BJ (cell line): ENCODE measurements at regions not wholly inside any gene's neighbourhood (a gene's known extent, or its start where the extent isn't known, plus 50 kb on each side); places are given as distances from the start of the nearest gene placed in this dataset.

Experiments
- CTCF ChIA-PET: fragments of 350-600 bp; formaldehyde crosslinking; extraction: SDS; loops from one replicate; lab custom pipeline; 2021; ENCODE audit warnings: antibody characterized with exemption, inconsistent platforms; lab: Yijun Ruan, JAX
- POLR2A ChIA-PET: fragments of 300-600 bp; sonication (Branson Sonifier 250); formaldehyde crosslinking; extraction: SDS; loops from one replicate; lab custom pipeline; 2021; ENCODE audit warnings: antibody characterized with exemption; lab: Charles Lee
- DNase-seq: peaks from one replicate; pipeline ENCODE4 v3.0.0-alpha.2; 2011; ENCODE audit warnings: low read depth
- H3K27me3 ChIP-seq: 2 replicates; pipeline ENCODE4 v1.6.0; 2011; ENCODE audit warnings: low read length; ENCODE audit not compliant: control insufficient read depth, insufficient read depth
- H3K36me3 ChIP-seq: 2 replicates; pipeline ENCODE4 v1.5.1; 2011; ENCODE audit warnings: low read length; ENCODE audit not compliant: control insufficient read depth, insufficient read depth
- H3K4me3 ChIP-seq: 2 replicates; pipeline ENCODE4 v1.5.1; 2011; ENCODE audit warnings: low read depth, mild to moderate bottlenecking, control low read depth, low read length
- TF ChIP-seq, protein P1 (sequence below): IDR thresholded peaks from 2 replicates; pipeline ENCODE4 v1.5.1; 2011; ENCODE audit warnings: low read depth, mild to moderate bottlenecking, control low read depth, inconsistent platforms, low read length, moderate library complexity; ENCODE audit not compliant: insufficient read depth

GRCh38 chr20:40331807-40332560, 357.1 kb downstream of the MAFB start:
- Histone ChIP-seq H3K27me3 (no peaks in the 10 kb centered on the region), H3K4me3 (no peak overlapping the region), H3K36me3 (no peaks in the 10 kb centered on the region)
- CTCF ChIA-PET = no interaction called here
- TF ChIP-seq, protein P1, sequence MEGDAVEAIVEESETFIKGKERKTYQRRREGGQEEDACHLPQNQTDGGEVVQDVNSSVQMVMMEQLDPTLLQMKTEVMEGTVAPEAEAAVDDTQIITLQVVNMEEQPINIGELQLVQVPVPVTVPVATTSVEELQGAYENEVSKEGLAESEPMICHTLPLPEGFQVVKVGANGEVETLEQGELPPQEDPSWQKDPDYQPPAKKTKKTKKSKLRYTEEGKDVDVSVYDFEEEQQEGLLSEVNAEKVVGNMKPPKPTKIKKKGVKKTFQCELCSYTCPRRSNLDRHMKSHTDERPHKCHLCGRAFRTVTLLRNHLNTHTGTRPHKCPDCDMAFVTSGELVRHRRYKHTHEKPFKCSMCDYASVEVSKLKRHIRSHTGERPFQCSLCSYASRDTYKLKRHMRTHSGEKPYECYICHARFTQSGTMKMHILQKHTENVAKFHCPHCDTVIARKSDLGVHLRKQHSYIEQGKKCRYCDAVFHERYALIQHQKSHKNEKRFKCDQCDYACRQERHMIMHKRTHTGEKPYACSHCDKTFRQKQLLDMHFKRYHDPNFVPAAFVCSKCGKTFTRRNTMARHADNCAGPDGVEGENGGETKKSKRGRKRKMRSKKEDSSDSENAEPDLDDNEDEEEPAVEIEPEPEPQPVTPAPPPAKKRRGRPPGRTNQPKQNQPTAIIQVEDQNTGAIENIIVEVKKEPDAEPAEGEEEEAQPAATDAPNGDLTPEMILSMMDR = no peak
- POLR2A ChIA-PET = no interaction called here
- DNase-seq = no peak

DNA sequence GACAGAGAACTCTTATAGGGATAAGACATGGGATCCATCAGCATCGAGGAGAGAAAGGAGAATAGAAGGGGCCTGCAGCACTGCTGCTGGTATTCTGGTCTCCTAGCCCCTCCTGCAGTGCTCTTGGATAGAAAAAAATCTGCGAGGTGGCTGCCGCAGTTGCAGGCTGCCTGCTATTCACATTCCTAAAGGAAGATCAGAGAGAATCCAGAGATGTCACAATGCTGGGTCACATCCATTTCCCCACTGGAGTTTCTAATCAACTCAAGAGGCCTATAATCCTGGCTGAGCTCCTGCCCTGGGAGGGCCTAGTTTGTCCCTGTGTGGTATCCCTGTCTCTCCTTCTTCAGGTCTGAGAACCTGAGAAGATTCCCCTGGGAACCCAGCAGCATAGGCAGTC, 357.8 kb downstream of the MAFB start:
- Histone ChIP-seq H3K36me3 (no peaks in the 10 kb centered on the region), H3K27me3 (no peaks in the 10 kb centered on the region), H3K4me3 (no peak overlapping the region)
- no peak for DNase-seq
- TF ChIP-seq, protein P1 = no peak
- POLR2A ChIA-PET = no interaction called here
- CTCF ChIA-PET = no interaction called here

GRCh38 chr20:40329321-40329720, 359.7 kb downstream of the MAFB start:
- TF ChIP-seq, protein P1 = no peak
- no peaks in the 10 kb centered on the region for H3K36me3 ChIP-seq
- CTCF ChIA-PET = no interaction called here
- H3K27me3 ChIP-seq = no peaks in the 10 kb centered on the region
- no peak for DNase-seq
- POLR2A ChIA-PET = no interaction called here
- no peak overlapping the region for H3K4me3 ChIP-seq

DNA sequence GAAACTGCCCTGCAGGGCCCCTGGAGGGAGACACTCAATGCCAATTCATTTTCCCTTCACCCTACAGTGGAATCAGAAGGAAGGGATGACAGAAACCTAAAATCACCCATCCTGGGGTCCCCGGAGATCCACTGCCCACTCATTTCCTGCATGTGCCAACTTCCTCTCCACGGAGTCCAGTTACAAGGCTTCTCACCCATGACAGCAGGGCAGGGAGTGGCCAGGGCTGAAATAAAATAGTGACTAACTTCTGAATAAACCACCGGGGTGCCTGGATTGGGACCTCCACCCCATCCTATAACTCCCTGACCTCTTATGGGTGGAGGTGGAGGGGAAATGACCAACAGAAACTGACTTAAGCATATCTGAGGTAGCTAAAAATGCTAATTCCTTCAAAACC, 362.3 kb downstream of the MAFB start:
- Histone ChIP-seq H3K27me3 (no peaks in the 10 kb centered on the region), H3K4me3 (no peak overlapping the region), H3K36me3 (no peaks in the 10 kb centered on the region)
- TF ChIP-seq, protein P1 = no peak
- ChIA-PET POLR2A (no interaction called here), CTCF (interaction anchor here (0.8 kb wide), 1 partner anchor 32 kb away, joined by 3 read pairs; no protein-coding TSS in a partner anchor)
- no peak for DNase-seq

- no peaks in the 10 kb centered on the region for H3K36me3 ChIP-seq
- TF ChIP-seq, protein P1 = no peak
- CTCF ChIA-PET = no interaction called here
- POLR2A ChIA-PET = no interaction called here
- no peaks in the 10 kb centered on the region for H3K27me3 ChIP-seq
- H3K4me3 ChIP-seq = no peak overlapping the region
- DNase-seq = no peak
These were observed 363.9 kb downstream of the MAFB start for GRCh38 chr20:40325006-40325568.
